ENCODE measurements at regions not wholly inside any gene's neighbourhood (a gene's known extent, or its start where the extent isn't known, plus 50 kb on each side); places are given as distances from the start of the nearest gene placed in this dataset.
"Not testable (repeated sequence)": the region's sequence is repeated elsewhere in the genome, so short reads cannot be mapped to it uniquely, and the experiment has no call there.

GRCh38 chr2:15692551-15693377, 101.1 kb downstream of the DDX1 start:
- H3K4me3 ChIP-seq: no peak overlapping the region
- 80 to 87% methylated on average over 10 of the region's 15 CpGs for WGBS, 2 donors
- H3K27ac ChIP-seq: no peak overlapping the region
- DNase-seq: no peak
- no peaks in the 10 kb centered on the region for H3K27me3 ChIP-seq
- H3K9me3 ChIP-seq: no peaks in the 10 kb centered on the region
- no peaks in the 10 kb centered on the region for H3K36me3 ChIP-seq
- H3K4me1 ChIP-seq: no peaks in the 10 kb centered on the region
- TF ChIP-seq, protein P1, sequence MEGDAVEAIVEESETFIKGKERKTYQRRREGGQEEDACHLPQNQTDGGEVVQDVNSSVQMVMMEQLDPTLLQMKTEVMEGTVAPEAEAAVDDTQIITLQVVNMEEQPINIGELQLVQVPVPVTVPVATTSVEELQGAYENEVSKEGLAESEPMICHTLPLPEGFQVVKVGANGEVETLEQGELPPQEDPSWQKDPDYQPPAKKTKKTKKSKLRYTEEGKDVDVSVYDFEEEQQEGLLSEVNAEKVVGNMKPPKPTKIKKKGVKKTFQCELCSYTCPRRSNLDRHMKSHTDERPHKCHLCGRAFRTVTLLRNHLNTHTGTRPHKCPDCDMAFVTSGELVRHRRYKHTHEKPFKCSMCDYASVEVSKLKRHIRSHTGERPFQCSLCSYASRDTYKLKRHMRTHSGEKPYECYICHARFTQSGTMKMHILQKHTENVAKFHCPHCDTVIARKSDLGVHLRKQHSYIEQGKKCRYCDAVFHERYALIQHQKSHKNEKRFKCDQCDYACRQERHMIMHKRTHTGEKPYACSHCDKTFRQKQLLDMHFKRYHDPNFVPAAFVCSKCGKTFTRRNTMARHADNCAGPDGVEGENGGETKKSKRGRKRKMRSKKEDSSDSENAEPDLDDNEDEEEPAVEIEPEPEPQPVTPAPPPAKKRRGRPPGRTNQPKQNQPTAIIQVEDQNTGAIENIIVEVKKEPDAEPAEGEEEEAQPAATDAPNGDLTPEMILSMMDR (IDR thresholded peaks at IDR 0.05): no peak
- no peak for TF ChIP-seq POLR2A (IDR thresholded peaks at IDR 0.05)
- intact Hi-C loops (cut with DNase I): no loop called here

GRCh38 chr2:15693382-15693781, 101.7 kb downstream of the DDX1 start:
- intact Hi-C loops (cut with DNase I): no loop called here

DNA sequence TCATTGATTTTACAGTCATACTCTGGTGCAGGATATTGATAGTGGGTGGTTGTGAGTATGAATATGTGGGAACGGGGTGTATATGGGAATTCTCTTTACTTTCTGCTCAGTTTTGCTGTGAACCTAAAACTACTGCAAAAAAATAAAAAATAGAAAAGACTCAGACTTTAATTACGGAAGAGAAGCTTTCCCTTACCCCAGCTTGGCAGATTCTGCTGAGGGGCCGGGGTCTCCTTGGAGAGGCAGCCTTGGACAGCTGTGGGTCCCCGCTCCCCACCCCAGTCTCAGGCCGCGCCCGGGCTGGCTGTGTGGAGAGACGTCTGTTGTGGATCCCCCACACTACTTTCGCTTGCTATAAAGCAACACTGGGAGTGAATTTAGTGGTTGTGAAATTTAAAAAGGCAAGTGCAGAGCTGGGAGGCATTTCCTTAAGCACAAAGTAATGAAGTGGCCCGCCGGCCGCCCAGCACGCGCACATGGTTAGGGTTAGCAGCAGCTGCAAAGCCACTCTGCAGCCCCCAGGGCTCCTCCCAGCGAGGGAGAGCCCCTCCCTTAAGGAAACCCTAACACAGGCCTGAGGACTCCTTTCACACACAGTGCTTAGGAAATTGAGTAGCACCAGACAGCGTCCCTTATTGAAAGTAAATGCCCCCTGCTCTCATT, 102.4 kb downstream of the DDX1 start:
- no peak overlapping the region for H3K4me3 ChIP-seq
- intact Hi-C loops (cut with DNase I): no loop called here
- H3K27me3 ChIP-seq: no peaks in the 10 kb centered on the region
- H3K27ac ChIP-seq: no peak overlapping the region
- TF ChIP-seq POLR2A (IDR thresholded peaks at IDR 0.05): no peak
- TF ChIP-seq, protein P1 (IDR thresholded peaks at IDR 0.05): no peak
- no peaks in the 10 kb centered on the region for H3K36me3 ChIP-seq
- no peak for DNase-seq
- no peaks in the 10 kb centered on the region for H3K9me3 ChIP-seq
- WGBS, 2 donors: 75 to 79% methylated on average over 9 to 16 of the region's 16 CpGs
- H3K4me1 ChIP-seq: no peaks in the 10 kb centered on the region

More at GRCh38 chr2:15693382-15693781, 101.7 kb downstream of the DDX1 start:
- Histone ChIP-seq H3K27ac (no peak overlapping the region), H3K4me3 (no peak overlapping the region), H3K4me1 (no peaks in the 10 kb centered on the region), H3K9me3 (no peaks in the 10 kb centered on the region), H3K27me3 (no peaks in the 10 kb centered on the region), H3K36me3 (no peaks in the 10 kb centered on the region)
- 94 to 95% methylated on average over 4 of the region's 4 CpGs for WGBS, 2 donors
- TF ChIP-seq, protein P1 (IDR thresholded peaks at IDR 0.05): no peak
- TF ChIP-seq POLR2A (IDR thresholded peaks at IDR 0.05): no peak
- DNase-seq: no peak

GRCh38 chr2:15694589-15694986, 102.9 kb downstream of the DDX1 start:
- Histone ChIP-seq H3K9me3 (no peaks in the 10 kb centered on the region), H3K36me3 (no peaks in the 10 kb centered on the region), H3K27ac (no peak overlapping the region), H3K4me3 (no peak overlapping the region), H3K4me1 (no peaks in the 10 kb centered on the region), H3K27me3 (no peaks in the 10 kb centered on the region)
- TF ChIP-seq, protein P1 (IDR thresholded peaks at IDR 0.05): no peak
- no peak for TF ChIP-seq POLR2A (IDR thresholded peaks at IDR 0.05)
- no peak for DNase-seq
- 94 to 96% methylated on average over 5 to 7 of the region's 7 CpGs for WGBS, 2 donors
- intact Hi-C loops (cut with DNase I): no loop called here

DNA sequence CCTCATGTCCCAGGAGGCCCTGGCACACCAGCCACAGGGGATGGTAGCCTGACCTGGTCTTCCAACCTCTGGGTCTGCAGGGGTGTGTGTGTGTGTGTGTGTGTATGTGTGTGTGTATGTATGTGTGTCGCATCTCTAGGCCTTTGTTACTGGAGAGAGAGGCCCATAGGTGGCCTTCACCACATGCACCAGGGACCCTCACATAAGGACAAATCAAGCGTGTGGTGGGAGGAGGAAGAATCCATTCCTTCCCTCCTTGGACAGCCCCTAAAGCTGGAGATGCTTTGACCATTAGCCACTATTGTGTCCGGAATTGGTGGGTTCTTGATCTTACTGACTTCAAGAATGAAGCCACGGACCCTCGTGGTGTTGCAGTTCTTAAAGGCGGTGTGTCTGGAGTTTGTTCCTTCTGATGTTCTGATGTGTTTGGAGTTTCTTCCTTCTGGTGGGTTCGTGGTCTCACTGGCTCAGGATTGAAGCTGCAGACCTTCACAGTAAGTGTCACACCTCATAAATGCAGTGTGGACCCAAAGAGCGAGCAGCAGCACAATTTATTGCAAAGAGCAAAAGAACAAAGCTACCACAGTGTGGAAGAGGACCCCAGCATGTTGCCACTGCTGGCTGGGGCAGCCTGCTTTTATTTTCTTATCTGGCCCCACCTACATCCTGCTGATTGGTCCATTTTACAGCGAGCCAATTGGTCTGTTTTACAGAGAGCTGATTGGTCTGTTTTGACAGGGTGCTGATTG, 104.1 kb downstream of the DDX1 start:
- WGBS, 2 donors: 53 to 69% methylated on average over 5 to 7 of the region's 9 CpGs
- no peak overlapping the region for H3K4me3 ChIP-seq
- no peaks in the 10 kb centered on the region for H3K27me3 ChIP-seq
- intact Hi-C loops (cut with DNase I): no loop called here
- TF ChIP-seq, protein P1 (IDR thresholded peaks at IDR 0.05): no peak
- TF ChIP-seq POLR2A (IDR thresholded peaks at IDR 0.05): no peak
- DNase-seq: no peak
- H3K9me3 ChIP-seq: no peaks in the 10 kb centered on the region
- H3K27ac ChIP-seq: no peak overlapping the region
- H3K36me3 ChIP-seq: no peaks in the 10 kb centered on the region
- H3K4me1 ChIP-seq: no peaks in the 10 kb centered on the region

- DNase-seq; H3K27ac ChIP-seq; H3K27me3 ChIP-seq; intact Hi-C loops (cut with DNase I); H3K4me1 ChIP-seq; H3K9me3 ChIP-seq; H3K4me3 ChIP-seq; H3K36me3 ChIP-seq: not testable (repeated sequence)
- WGBS, 2 donors: 32% methylated on average over 5 of the region's 32 CpGs; no CpG with 5 or more reads in 1 of the 2 donors
Measured at GRCh38 chr2:15696606-15697170, 105.0 kb downstream of the DDX1 start.
